SK-N-SH treated with all-trans-retinoic acid at 6 μM for 48 hours (cell line): ENCODE measurements at regions not wholly inside any gene's neighbourhood (a gene's known extent, or its start where the extent isn't known, plus 50 kb on each side); places are given as distances from the start of the nearest gene placed in this dataset.

ENCODE experiments used
- ATAC-seq: fragments of 200-7000 bp; cut with Tn5 transposase; 3 replicates; pipeline ENCODE4 v1.9.1; 2020; ENCODE audit warnings: mild to moderate bottlenecking, moderate library complexity
- ARNTL ChIP-seq: fragments of 450-650 bp; formaldehyde crosslinking; IDR thresholded peaks from 2 replicates; pipeline ENCODE4 v1.5.0; 2020; ENCODE audit warnings: low read depth, mild to moderate bottlenecking, moderate library complexity, borderline replicate concordance
- BACH2 ChIP-seq: fragments of 250-450 bp; sonication (Bioruptor Pico); IDR thresholded peaks from 2 replicates; pipeline ENCODE4 v1.9.0; 2021; ENCODE audit warnings: mild to moderate bottlenecking, borderline replicate concordance
- CSDC2 ChIP-seq: fragments of 250-450 bp; sonication (Bioruptor Pico); IDR thresholded peaks from 2 replicates; pipeline ENCODE4 v1.5.0; 2020; ENCODE audit warnings: mild to moderate bottlenecking, moderate library complexity
- ESRRG ChIP-seq: fragments of 250-450 bp; sonication (Bioruptor Pico); IDR thresholded peaks from 2 replicates; pipeline ENCODE4 v1.6.1; 2021; ENCODE audit warnings: mild to moderate bottlenecking
- GLIS3 ChIP-seq: fragments of 250-450 bp; sonication (Bioruptor Pico); IDR thresholded peaks from 2 replicates; pipeline ENCODE4 v1.5.0; 2020; ENCODE audit warnings: mild to moderate bottlenecking, moderate library complexity
- ISL1 ChIP-seq: fragments of 250-450 bp; sonication (Bioruptor Pico); IDR thresholded peaks from 2 replicates; pipeline ENCODE4 v2.1.2; 2022; ENCODE audit warnings: mild to moderate bottlenecking, moderate library complexity
- OSR1 ChIP-seq: fragments of 250-450 bp; sonication (Bioruptor Pico); IDR thresholded peaks from 2 replicates; pipeline ENCODE4 v1.8.0; 2022; ENCODE audit warnings: moderate library complexity, mild to moderate bottlenecking, inconsistent platforms
- PPARA ChIP-seq: fragments of 250-450 bp; sonication (Bioruptor Pico); IDR thresholded peaks from 2 replicates; pipeline ENCODE4 v1.5.0; 2020; ENCODE audit warnings: mild to moderate bottlenecking, borderline replicate concordance
- RARB ChIP-seq: fragments of 250-450 bp; sonication (Bioruptor Pico); IDR thresholded peaks from 2 replicates; pipeline ENCODE4 v1.8.0; 2021; ENCODE audit warnings: mild to moderate bottlenecking, moderate library complexity
- SNAI2 ChIP-seq: fragments of 250-450 bp; sonication (Bioruptor Pico); IDR thresholded peaks from 2 replicates; pipeline ENCODE4 v1.5.0; 2020; ENCODE audit warnings: mild to moderate bottlenecking, moderate library complexity
- TCF4 ChIP-seq: fragments of 250-450 bp; sonication (Bioruptor Pico); IDR thresholded peaks from 2 replicates; pipeline ENCODE4 v1.8.0; 2021; ENCODE audit warnings: mild to moderate bottlenecking, moderate library complexity, borderline replicate concordance
- TOX ChIP-seq: fragments of 250-450 bp; sonication (Bioruptor Pico); IDR thresholded peaks from 2 replicates; pipeline ENCODE4 v1.8.0; 2021; ENCODE audit warnings: mild to moderate bottlenecking, moderate library complexity, borderline replicate concordance
- ZC3H10 ChIP-seq: fragments of 250-450 bp; sonication (Bioruptor Pico); IDR thresholded peaks from 2 replicates; pipeline ENCODE4 v1.5.1; 2021; ENCODE audit warnings: mild to moderate bottlenecking, moderate library complexity
- ZFP3 ChIP-seq: fragments of 250-450 bp; sonication (Bioruptor Pico); IDR thresholded peaks from 2 replicates; pipeline ENCODE4 v1.5.0; 2020; ENCODE audit warnings: mild to moderate bottlenecking, moderate library complexity
- ZFP30 ChIP-seq: fragments of 450-650 bp; formaldehyde crosslinking; IDR thresholded peaks from 2 replicates; pipeline ENCODE4 v1.5.0; 2022; ENCODE audit warnings: mild to moderate bottlenecking, moderate library complexity
- ZNF565 ChIP-seq: fragments of 450-650 bp; formaldehyde crosslinking; conservative IDR thresholded peaks from 2 replicates; pipeline ENCODE4 v1.5.0; 2020; ENCODE audit warnings: low read depth, mild to moderate bottlenecking, moderate library complexity
- ZNF70 ChIP-seq: fragments of 450-650 bp; formaldehyde crosslinking; IDR thresholded peaks from 2 replicates; pipeline ENCODE4 v1.5.0; 2020; ENCODE audit warnings: mild to moderate bottlenecking, moderate library complexity
- ZNF8 ChIP-seq: fragments of 450-650 bp; formaldehyde crosslinking; IDR thresholded peaks from 2 replicates; pipeline ENCODE4 v1.5.0; 2020; ENCODE audit warnings: mild to moderate bottlenecking, moderate library complexity
- TF ChIP-seq, protein P1 (sequence below): fragments of 250-450 bp; sonication (Bioruptor Pico); IDR thresholded peaks from 2 replicates; pipeline ENCODE4 v1.5.1; 2021; ENCODE audit warnings: mild to moderate bottlenecking, moderate library complexity
- TF ChIP-seq, protein P2 (sequence below): fragments of 250-450 bp; sonication (Bioruptor Pico); IDR thresholded peaks from 2 replicates; pipeline ENCODE4 v1.8.0; 2021; ENCODE audit warnings: low read depth, mild to moderate bottlenecking, moderate library complexity, borderline replicate concordance
- TF ChIP-seq, protein P3 (sequence below): fragments of 250-450 bp; sonication (Bioruptor Pico); IDR thresholded peaks from 2 replicates; pipeline ENCODE4 v1.5.0; 2020; ENCODE audit warnings: mild to moderate bottlenecking, moderate library complexity
- TF ChIP-seq, protein P4 (sequence below): fragments of 250-450 bp; sonication (Bioruptor Pico); IDR thresholded peaks from 2 replicates; pipeline ENCODE4 v1.5.1; 2020; ENCODE audit warnings: low read depth, mild to moderate bottlenecking, moderate library complexity

DNA sequence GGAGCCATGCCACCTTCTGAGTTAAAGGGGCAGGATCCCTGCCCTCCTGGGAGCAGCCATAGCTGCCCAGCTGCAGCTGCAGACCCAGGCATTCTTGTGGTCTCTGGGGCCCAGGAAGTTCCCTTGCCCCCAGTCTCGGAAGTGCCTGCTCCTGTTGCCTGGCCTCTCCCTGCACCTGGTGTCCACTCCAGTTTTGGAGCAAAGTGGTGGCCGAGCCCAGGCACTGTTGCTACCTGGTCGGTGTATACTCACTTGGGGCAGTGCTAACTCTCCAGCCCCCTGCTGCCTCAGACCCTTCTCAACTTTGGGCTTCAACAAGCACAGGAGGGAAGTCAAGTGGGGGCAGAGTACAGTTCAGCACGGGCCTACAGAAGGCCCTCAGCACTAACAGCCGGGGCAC is 352.9 kb upstream of the NCAM2 start:
- TF ChIP-seq ZFP30 (CRISPR knock-in tag), result no peak
- TF ChIP-seq PPARA, result no peak
- TF ChIP-seq, protein P1, sequence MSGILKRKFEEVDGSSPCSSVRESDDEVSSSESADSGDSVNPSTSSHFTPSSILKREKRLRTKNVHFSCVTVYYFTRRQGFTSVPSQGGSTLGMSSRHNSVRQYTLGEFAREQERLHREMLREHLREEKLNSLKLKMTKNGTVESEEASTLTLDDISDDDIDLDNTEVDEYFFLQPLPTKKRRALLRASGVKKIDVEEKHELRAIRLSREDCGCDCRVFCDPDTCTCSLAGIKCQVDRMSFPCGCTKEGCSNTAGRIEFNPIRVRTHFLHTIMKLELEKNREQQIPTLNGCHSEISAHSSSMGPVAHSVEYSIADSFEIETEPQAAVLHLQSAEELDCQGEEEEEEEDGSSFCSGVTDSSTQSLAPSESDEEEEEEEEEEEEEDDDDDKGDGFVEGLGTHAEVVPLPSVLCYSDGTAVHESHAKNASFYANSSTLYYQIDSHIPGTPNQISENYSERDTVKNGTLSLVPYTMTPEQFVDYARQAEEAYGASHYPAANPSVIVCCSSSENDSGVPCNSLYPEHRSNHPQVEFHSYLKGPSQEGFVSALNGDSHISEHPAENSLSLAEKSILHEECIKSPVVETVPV (CRISPR knock-in tag), result no peak
- no peak for TF ChIP-seq ESRRG (CRISPR knock-in tag)
- ATAC-seq, result no peak

DNA sequence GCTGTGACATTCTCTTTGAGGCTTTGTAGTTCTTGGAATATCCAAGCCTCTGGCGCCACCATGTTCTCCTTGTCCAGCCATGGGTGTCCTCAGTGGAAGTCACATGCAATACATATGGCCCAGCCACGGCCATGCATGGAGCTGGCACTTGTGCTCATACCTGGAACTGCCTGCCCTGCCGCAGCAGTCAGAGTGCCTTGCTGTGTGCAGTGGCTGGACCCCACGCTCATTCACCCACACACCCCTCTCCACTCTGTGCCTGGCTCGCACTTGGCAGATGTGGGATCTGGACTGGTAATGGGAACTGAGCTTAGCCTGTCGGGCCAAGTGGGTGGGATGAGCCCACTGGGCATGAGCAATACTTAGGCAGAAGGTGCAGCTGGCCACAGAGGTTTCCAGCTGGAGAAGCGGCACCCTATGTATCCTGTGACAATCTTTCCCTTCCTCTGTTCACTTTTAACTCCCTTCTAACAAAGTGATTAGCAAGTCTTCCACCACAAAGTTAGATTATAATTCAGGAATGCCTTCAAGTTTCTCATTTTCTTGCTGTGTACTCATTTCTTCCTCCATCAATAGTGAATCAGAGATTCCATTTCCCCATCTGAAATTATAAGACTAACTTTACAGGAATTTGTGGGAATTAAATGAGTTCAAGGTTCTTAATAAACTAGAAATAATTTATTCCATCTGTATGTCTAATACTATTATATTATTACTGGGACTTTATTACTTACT is 351.6 kb upstream of the NCAM2 start:
- TF ChIP-seq, protein P2, sequence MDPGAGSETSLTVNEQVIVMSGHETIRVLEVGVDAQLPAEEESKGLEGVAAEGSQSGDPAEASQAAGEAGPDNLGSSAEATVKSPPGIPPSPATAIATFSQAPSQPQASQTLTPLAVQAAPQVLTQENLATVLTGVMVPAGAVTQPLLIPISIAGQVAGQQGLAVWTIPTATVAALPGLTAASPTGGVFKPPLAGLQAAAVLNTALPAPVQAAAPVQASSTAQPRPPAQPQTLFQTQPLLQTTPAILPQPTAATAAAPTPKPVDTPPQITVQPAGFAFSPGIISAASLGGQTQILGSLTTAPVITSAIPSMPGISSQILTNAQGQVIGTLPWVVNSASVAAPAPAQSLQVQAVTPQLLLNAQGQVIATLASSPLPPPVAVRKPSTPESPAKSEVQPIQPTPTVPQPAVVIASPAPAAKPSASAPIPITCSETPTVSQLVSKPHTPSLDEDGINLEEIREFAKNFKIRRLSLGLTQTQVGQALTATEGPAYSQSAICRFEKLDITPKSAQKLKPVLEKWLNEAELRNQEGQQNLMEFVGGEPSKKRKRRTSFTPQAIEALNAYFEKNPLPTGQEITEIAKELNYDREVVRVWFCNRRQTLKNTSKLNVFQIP (CRISPR knock-in tag), result no peak
- no peak for TF ChIP-seq ZNF8 (CRISPR knock-in tag)
- TF ChIP-seq ISL1, result no peak
- no peak for TF ChIP-seq CSDC2 (CRISPR knock-in tag)
- TF ChIP-seq BACH2, result no peak
- TF ChIP-seq ZC3H10 (CRISPR knock-in tag), result no peak
- TF ChIP-seq ZNF565 (CRISPR knock-in tag), result no peak
- TF ChIP-seq, protein P1 (CRISPR knock-in tag), result no peak
- TF ChIP-seq ZNF70, result no peak
- no peak for TF ChIP-seq OSR1 (CRISPR knock-in tag)
- TF ChIP-seq SNAI2 (CRISPR knock-in tag), result no peak
- no peak for TF ChIP-seq RARB
- no peak for TF ChIP-seq ZFP3 (CRISPR knock-in tag)
- TF ChIP-seq, protein P3, sequence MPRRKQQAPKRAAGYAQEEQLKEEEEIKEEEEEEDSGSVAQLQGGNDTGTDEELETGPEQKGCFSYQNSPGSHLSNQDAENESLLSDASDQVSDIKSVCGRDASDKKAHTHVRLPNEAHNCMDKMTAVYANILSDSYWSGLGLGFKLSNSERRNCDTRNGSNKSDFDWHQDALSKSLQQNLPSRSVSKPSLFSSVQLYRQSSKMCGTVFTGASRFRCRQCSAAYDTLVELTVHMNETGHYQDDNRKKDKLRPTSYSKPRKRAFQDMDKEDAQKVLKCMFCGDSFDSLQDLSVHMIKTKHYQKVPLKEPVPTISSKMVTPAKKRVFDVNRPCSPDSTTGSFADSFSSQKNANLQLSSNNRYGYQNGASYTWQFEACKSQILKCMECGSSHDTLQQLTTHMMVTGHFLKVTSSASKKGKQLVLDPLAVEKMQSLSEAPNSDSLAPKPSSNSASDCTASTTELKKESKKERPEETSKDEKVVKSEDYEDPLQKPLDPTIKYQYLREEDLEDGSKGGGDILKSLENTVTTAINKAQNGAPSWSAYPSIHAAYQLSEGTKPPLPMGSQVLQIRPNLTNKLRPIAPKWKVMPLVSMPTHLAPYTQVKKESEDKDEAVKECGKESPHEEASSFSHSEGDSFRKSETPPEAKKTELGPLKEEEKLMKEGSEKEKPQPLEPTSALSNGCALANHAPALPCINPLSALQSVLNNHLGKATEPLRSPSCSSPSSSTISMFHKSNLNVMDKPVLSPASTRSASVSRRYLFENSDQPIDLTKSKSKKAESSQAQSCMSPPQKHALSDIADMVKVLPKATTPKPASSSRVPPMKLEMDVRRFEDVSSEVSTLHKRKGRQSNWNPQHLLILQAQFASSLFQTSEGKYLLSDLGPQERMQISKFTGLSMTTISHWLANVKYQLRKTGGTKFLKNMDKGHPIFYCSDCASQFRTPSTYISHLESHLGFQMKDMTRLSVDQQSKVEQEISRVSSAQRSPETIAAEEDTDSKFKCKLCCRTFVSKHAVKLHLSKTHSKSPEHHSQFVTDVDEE (CRISPR knock-in tag), result no peak
- no peak for TF ChIP-seq ZFP30 (CRISPR knock-in tag)
- TF ChIP-seq ARNTL (CRISPR knock-in tag), result no peak
- no peak for TF ChIP-seq GLIS3 (CRISPR knock-in tag)
- TF ChIP-seq TOX (CRISPR knock-in tag), result no peak
- TF ChIP-seq ESRRG (CRISPR knock-in tag), result no peak
- no peak for TF ChIP-seq TCF4 (CRISPR knock-in tag)
- no peak for ATAC-seq

DNA sequence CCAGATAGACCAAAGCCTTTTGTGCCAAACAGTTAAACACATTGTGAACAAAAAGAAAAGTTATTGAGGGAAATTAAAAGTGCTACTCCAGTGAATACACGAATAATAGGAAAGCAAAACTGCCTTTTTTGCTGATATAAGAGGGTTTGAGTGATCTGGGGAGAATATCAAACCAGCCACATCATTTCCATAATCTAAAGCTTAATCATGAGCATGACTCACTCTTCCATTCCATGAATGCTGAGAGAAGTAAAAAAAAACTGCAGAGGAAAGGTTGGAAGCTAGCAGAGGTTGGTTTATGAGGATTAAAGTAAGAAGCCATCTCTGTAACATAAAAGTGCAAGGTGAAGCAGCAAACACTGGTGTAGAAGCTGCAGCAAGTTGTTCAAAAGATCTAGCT is 350.6 kb upstream of the NCAM2 start:
- TF ChIP-seq SNAI2 (CRISPR knock-in tag), result no peak
- no peak for TF ChIP-seq PPARA
- TF ChIP-seq TCF4 (CRISPR knock-in tag), result no peak
- TF ChIP-seq ZC3H10 (CRISPR knock-in tag), result no peak
- TF ChIP-seq, protein P1 (CRISPR knock-in tag), result no peak
- TF ChIP-seq, protein P3 (CRISPR knock-in tag), result no peak
- no peak for TF ChIP-seq ZFP30 (CRISPR knock-in tag)
- TF ChIP-seq RARB, result no peak
- TF ChIP-seq ISL1, result no peak
- no peak for TF ChIP-seq ZNF8 (CRISPR knock-in tag)
- no peak for TF ChIP-seq OSR1 (CRISPR knock-in tag)
- TF ChIP-seq GLIS3 (CRISPR knock-in tag), result no peak
- TF ChIP-seq, protein P4, sequence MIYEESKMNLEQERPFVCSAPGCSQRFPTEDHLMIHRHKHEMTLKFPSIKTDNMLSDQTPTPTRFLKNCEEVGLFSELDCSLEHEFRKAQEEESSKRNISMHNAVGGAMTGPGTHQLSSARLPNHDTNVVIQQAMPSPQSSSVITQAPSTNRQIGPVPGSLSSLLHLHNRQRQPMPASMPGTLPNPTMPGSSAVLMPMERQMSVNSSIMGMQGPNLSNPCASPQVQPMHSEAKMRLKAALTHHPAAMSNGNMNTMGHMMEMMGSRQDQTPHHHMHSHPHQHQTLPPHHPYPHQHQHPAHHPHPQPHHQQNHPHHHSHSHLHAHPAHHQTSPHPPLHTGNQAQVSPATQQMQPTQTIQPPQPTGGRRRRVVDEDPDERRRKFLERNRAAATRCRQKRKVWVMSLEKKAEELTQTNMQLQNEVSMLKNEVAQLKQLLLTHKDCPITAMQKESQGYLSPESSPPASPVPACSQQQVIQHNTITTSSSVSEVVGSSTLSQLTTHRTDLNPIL (CRISPR knock-in tag), result no peak
- no peak for TF ChIP-seq ZNF565 (CRISPR knock-in tag)
- ATAC-seq, result no peak
